ENCODE measurements at regions not wholly inside any gene's neighbourhood (a gene's known extent, or its start where the extent isn't known, plus 50 kb on each side); places are given as distances from the start of the nearest gene placed in this dataset.

DNA sequence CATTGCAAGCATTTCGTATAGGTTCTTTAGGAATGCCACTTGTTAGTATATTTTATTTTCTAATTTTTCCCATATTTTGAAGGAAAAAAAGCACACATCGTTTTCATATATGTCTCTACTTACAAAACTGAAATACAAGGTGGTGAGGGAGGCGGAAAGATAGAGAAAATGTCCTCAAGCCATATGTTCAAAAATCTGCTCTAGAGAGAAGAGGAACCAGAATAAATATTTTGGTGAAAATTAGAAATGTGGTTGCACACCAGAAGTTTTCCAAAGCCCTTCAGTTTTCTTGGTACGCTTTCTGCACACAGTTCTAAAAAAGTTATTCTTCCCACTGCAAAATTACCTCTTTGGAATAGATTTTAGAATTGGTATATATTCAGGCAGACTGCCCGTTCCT lies 107.4 kb upstream of the RHOBTB1 start:
- no CpG with 5 or more reads among the region's 5 CpGs for WGBS (ENCODE audit: insufficient coverage)
- no peaks in the 10 kb centered on the region for H3K9me3 ChIP-seq (replicated peaks in 1 of 2; ENCODE audit: control insufficient read depth in 1 of 2, insufficient read depth in 1 of 2, low read length in 2 of 2)
- H3K27ac Mint-ChIP-seq: no peak overlapping the region
- DNase-seq: no peak
- no peak overlapping the region for H3K4me3 ChIP-seq (replicated peaks in 1 of 3; ENCODE audit: low read depth in 2 of 3, low read length in 3 of 3)
- H3K27me3 ChIP-seq (ENCODE audit: control insufficient read depth in 2 of 2, insufficient read depth in 2 of 2, low read length in 2 of 2): no peaks in the 10 kb centered on the region
- no peaks in the 10 kb centered on the region for H3K36me3 ChIP-seq (replicated peaks in 1 of 2; ENCODE audit: control insufficient read depth in 1 of 2, insufficient read depth in 2 of 2, low read length in 2 of 2)
- intact Hi-C loops (cut with micrococcal nuclease): no loop called here
- H4K20me1 ChIP-seq (ENCODE audit: insufficient read depth, low read length): no peaks in the 10 kb centered on the region
- H3K4me1 ChIP-seq (ENCODE audit: control insufficient read depth in 1 of 2, insufficient read depth in 2 of 2, low read length in 2 of 2): no peaks in the 10 kb centered on the region
- H3K9ac ChIP-seq (ENCODE audit: insufficient read depth, low read length, poor library complexity, severe bottlenecking): no peak overlapping the region
- no peak overlapping the region for H3K27ac ChIP-seq (ENCODE audit: low read depth in 1 of 2, low read length in 2 of 2)
- H3K4me1 Mint-ChIP-seq: no peaks in the 10 kb centered on the region
- H2AFZ ChIP-seq (ENCODE audit: insufficient read depth, low read depth, low read length, poor library complexity, severe bottlenecking): no peak overlapping the region
- no peaks in the 10 kb centered on the region for H3K79me2 ChIP-seq (ENCODE audit: insufficient read depth, low read length)
- no peaks in the 10 kb centered on the region for H3K36me3 Mint-ChIP-seq
- TF ChIP-seq, protein P1, sequence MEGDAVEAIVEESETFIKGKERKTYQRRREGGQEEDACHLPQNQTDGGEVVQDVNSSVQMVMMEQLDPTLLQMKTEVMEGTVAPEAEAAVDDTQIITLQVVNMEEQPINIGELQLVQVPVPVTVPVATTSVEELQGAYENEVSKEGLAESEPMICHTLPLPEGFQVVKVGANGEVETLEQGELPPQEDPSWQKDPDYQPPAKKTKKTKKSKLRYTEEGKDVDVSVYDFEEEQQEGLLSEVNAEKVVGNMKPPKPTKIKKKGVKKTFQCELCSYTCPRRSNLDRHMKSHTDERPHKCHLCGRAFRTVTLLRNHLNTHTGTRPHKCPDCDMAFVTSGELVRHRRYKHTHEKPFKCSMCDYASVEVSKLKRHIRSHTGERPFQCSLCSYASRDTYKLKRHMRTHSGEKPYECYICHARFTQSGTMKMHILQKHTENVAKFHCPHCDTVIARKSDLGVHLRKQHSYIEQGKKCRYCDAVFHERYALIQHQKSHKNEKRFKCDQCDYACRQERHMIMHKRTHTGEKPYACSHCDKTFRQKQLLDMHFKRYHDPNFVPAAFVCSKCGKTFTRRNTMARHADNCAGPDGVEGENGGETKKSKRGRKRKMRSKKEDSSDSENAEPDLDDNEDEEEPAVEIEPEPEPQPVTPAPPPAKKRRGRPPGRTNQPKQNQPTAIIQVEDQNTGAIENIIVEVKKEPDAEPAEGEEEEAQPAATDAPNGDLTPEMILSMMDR (IDR thresholded peaks at IDR 0.05): no peak
- H3K4me2 ChIP-seq (replicated peaks; ENCODE audit: extremely low read depth, low read length, poor library complexity, severe bottlenecking): no peak overlapping the region
- no peaks in the 10 kb centered on the region for H3K27me3 Mint-ChIP-seq (ENCODE audit: low read depth in 3 of 3)
- H3K9me3 Mint-ChIP-seq: peaks cover 0 to 2% (median 0%) of the 10 kb centered on the region in 7 donors
- no peak overlapping the region for H3K4me3 Mint-ChIP-seq

- no peak overlapping the region for H3K9ac ChIP-seq (ENCODE audit: insufficient read depth, low read length, poor library complexity, severe bottlenecking)
- H3K27ac Mint-ChIP-seq: no peak overlapping the region
Observed at GRCh38 chr10:61050120-61050745, 106.2 kb upstream of the RHOBTB1 start.

More at GRCh38 chr10:61050120-61050745, 106.2 kb upstream of the RHOBTB1 start:
- Histone ChIP-seq H4K20me1 (ENCODE audit: insufficient read depth, low read length) (no peaks in the 10 kb centered on the region), H3K4me2 (replicated peaks; ENCODE audit: extremely low read depth, low read length, poor library complexity, severe bottlenecking) (no peak overlapping the region), H3K9me3 (replicated peaks in 1 of 2; ENCODE audit: control insufficient read depth in 1 of 2, insufficient read depth in 1 of 2, low read length in 2 of 2) (no peaks in the 10 kb centered on the region), H2AFZ (ENCODE audit: insufficient read depth, low read depth, low read length, poor library complexity, severe bottlenecking) (no peak overlapping the region), H3K4me1 (ENCODE audit: control insufficient read depth in 1 of 2, insufficient read depth in 2 of 2, low read length in 2 of 2) (no peaks in the 10 kb centered on the region), H3K27ac (ENCODE audit: low read depth in 1 of 2, low read length in 2 of 2) (no peak overlapping the region), H3K4me3 (replicated peaks in 1 of 3; ENCODE audit: low read depth in 2 of 3, low read length in 3 of 3) (no peak overlapping the region), H3K27me3 (ENCODE audit: control insufficient read depth in 2 of 2, insufficient read depth in 2 of 2, low read length in 2 of 2) (no peaks in the 10 kb centered on the region), H3K79me2 (ENCODE audit: insufficient read depth, low read length) (no peaks in the 10 kb centered on the region), H3K36me3 (replicated peaks in 1 of 2; ENCODE audit: control insufficient read depth in 1 of 2, insufficient read depth in 2 of 2, low read length in 2 of 2) (no peaks in the 10 kb centered on the region)
- intact Hi-C loops (cut with micrococcal nuclease): no loop called here
- TF ChIP-seq, protein P1 (IDR thresholded peaks at IDR 0.05): no peak
- no peaks in the 10 kb centered on the region for H3K36me3 Mint-ChIP-seq
- WGBS (ENCODE audit: insufficient coverage): 97% methylated on average over 4 of the region's 5 CpGs
- H3K4me1 Mint-ChIP-seq: no peaks in the 10 kb centered on the region
- H3K9me3 Mint-ChIP-seq: peaks cover 0 to 2% (median 0%) of the 10 kb centered on the region in 7 donors
- H3K4me3 Mint-ChIP-seq: no peak overlapping the region
- H3K27me3 Mint-ChIP-seq (ENCODE audit: low read depth in 3 of 3): no peaks in the 10 kb centered on the region
- DNase-seq: no peak

All from CD14-positive monocyte (primary cell).